H1 (cell line): ENCODE measurements at regions not wholly inside any gene's neighbourhood (a gene's known extent, or its start where the extent isn't known, plus 50 kb on each side); places are given as distances from the start of the nearest gene placed in this dataset.

Source experiments
- CTCF ChIA-PET: fragments of 300-600 bp; sonication (Branson Sonifier 250); formaldehyde crosslinking; loops from one replicate; lab custom pipeline; 2021; ENCODE audit not compliant: partially characterized antibody; lab: Charles Lee
- POLR2A ChIA-PET: fragments of 300-600 bp; sonication (Branson Sonifier 250); formaldehyde crosslinking; loops from one replicate; lab custom pipeline; 2021; ENCODE audit warnings: inconsistent platforms; ENCODE audit not compliant: partially characterized antibody; lab: Charles Lee
- DNase-seq, 2 experiments: peaks; one replicate each; pipeline versions ENCODE4 v3.0.0 to v3.0.0-alpha.2; 2010 to 2022; ENCODE audit warnings: low spot score in 2 of 2, low read depth in 1 of 2, mixed read lengths in 1 of 2
- FAIRE-seq: peaks from 2 replicates; lab custom pipeline; 2011; peaks lifted over from hg19 to GRCh38; lab: Jason Lieb, UNC
- H2AFZ ChIP-seq: 2 replicates; pipeline ENCODE4 v1.8.1; 2012; ENCODE audit warnings: low read length, inconsistent platforms
- H2AK5ac ChIP-seq: 2 replicates; pipeline ENCODE4 v1.6.1; 2013; ENCODE audit warnings: low read depth, low read length
- H2BK120ac ChIP-seq: replicated peaks from 2 replicates; pipeline ENCODE3; 2013; ENCODE audit warnings: low read depth, low read length, inconsistent platforms
- H2BK12ac ChIP-seq: 2 replicates; pipeline ENCODE4 v1.6.1; 2013; ENCODE audit warnings: low read depth, low read length
- H2BK15ac ChIP-seq: 2 replicates; pipeline ENCODE4 v1.6.1; 2013; ENCODE audit warnings: low read length
- H2BK20ac ChIP-seq: 2 replicates; pipeline ENCODE4 v1.6.1; 2013; ENCODE audit warnings: low read length
- H2BK5ac ChIP-seq: 2 replicates; pipeline ENCODE4 v1.6.1; 2013; ENCODE audit warnings: low read depth, low read length
- H3K14ac ChIP-seq: 2 replicates; pipeline ENCODE4 v1.6.1; 2013; ENCODE audit warnings: inconsistent platforms; ENCODE audit not compliant: insufficient read length
- H3K18ac ChIP-seq: 2 replicates; pipeline ENCODE4 v1.6.1; 2013; ENCODE audit warnings: low read length; ENCODE audit errors: extremely low read depth
- H3K23ac ChIP-seq: 2 replicates; pipeline ENCODE4 v1.6.1; 2013; ENCODE audit warnings: inconsistent platforms; ENCODE audit not compliant: insufficient read length
- H3K23me2 ChIP-seq: 2 replicates; pipeline ENCODE4 v1.6.1; 2013; ENCODE audit warnings: low read depth, low read length
- H3K27ac ChIP-seq: 2 replicates; pipeline ENCODE4 v1.6.1; 2011; ENCODE audit warnings: low read depth, low read length, inconsistent platforms
- H3K27me3 ChIP-seq, 4 experiments: replicated peaks in 1 of 4; 1 replicate in 1 of 4; 2 replicates in 3 of 4; pipeline versions ENCODE4 v1.6.1 to v1.8.1; 2011 to 2013; ENCODE audit warnings: low read length in 3 of 4, mild to moderate bottlenecking in 3 of 4, inconsistent platforms in 2 of 4, mixed read lengths in 2 of 4, moderate library complexity in 1 of 4; ENCODE audit not compliant: control insufficient read depth in 3 of 4, insufficient read depth in 3 of 4; ENCODE audit errors: extremely low read depth in 1 of 4
- H3K36me3 ChIP-seq, 4 experiments: 2 replicates each; pipeline versions ENCODE4 v1.6.1 to v1.8.1; 2011 to 2013; ENCODE audit warnings: mild to moderate bottlenecking in 4 of 4, low read length in 3 of 4, moderate library complexity in 2 of 4, control low read depth in 1 of 4, inconsistent platforms in 1 of 4; ENCODE audit not compliant: insufficient read depth in 4 of 4, control insufficient read depth in 2 of 4
- H3K4ac ChIP-seq: replicated peaks from 2 replicates; pipeline ENCODE3; 2013; ENCODE audit warnings: low read length, low read depth, mixed read lengths, inconsistent platforms; ENCODE audit not compliant: insufficient read length
- H3K4me1 ChIP-seq, 4 experiments: replicated peaks in 1 of 4; 1 replicate in 1 of 4; 2 replicates in 3 of 4; pipeline versions ENCODE4 v1.6.1 to v1.8.1; 2011 to 2013; ENCODE audit warnings: low read length in 3 of 4, inconsistent platforms in 2 of 4, mixed read lengths in 1 of 4; ENCODE audit not compliant: insufficient read depth in 4 of 4, control insufficient read depth in 3 of 4
- H3K4me2 ChIP-seq, 2 experiments: 2 replicates each; pipeline versions ENCODE4 v1.6.1 to v1.8.1; 2011 to 2013; ENCODE audit warnings: low read depth in 2 of 2, low read length in 2 of 2, control low read depth in 1 of 2, inconsistent platforms in 1 of 2, mild to moderate bottlenecking in 1 of 2; ENCODE audit not compliant: insufficient read depth in 1 of 2
- H3K4me3 ChIP-seq, 4 experiments: fragments of 200-600, 300-600 bp in 1 of 4; sonication (generic), shearing (Covaris generic), sonication (Bioruptor Twin) in 1 of 4; 2 replicates each; pipeline versions ENCODE4 v1.5.1 to v1.8.1; 2011 to 2016; ENCODE audit warnings: low read length in 4 of 4, low read depth in 3 of 4, control low read depth in 2 of 4, inconsistent platforms in 2 of 4, mild to moderate bottlenecking in 2 of 4, mixed read lengths in 1 of 4, moderate library complexity in 1 of 4; ENCODE audit not compliant: insufficient read depth in 2 of 4; ENCODE audit errors: extremely low read depth in 1 of 4
- H3K56ac ChIP-seq: replicated peaks from 2 replicates; pipeline ENCODE3; 2013; ENCODE audit warnings: low read depth, mild to moderate bottlenecking, mixed read lengths, low read length, inconsistent platforms; ENCODE audit not compliant: insufficient read length
- H3K79me1 ChIP-seq: 2 replicates; pipeline ENCODE4 v1.6.1; 2013; ENCODE audit warnings: low read depth, low read length, control low read depth
- H3K79me2 ChIP-seq, 2 experiments: 2 replicates each; pipeline versions ENCODE4 v1.6.1 to v1.8.1; 2012 to 2013; ENCODE audit warnings: low read length in 2 of 2, mild to moderate bottlenecking in 2 of 2, inconsistent platforms in 1 of 2; ENCODE audit not compliant: insufficient read depth in 2 of 2, control insufficient read depth in 1 of 2
- H3K9ac ChIP-seq, 4 experiments: replicated peaks in 1 of 4; 1 replicate in 1 of 4; 2 replicates in 3 of 4; pipeline versions ENCODE4 v1.6.1 to v1.8.1; 2011 to 2013; ENCODE audit warnings: low read depth in 3 of 4, low read length in 3 of 4, control low read depth in 2 of 4, mild to moderate bottlenecking in 2 of 4, moderate library complexity in 2 of 4, inconsistent platforms in 1 of 4; ENCODE audit errors: extremely low read depth in 1 of 4
- H3K9me3 ChIP-seq, 2 experiments: 2 replicates each; pipeline versions ENCODE4 v1.6.1 to v1.8.1; 2012 to 2013; ENCODE audit warnings: mild to moderate bottlenecking in 2 of 2, moderate library complexity in 2 of 2, control low read depth in 1 of 2, inconsistent platforms in 1 of 2, low read depth in 1 of 2, low read length in 1 of 2, mixed read lengths in 1 of 2; ENCODE audit not compliant: insufficient read depth in 2 of 2
- H4K20me1 ChIP-seq, 2 experiments: replicated peaks in 1 of 2; 2 replicates each; pipeline versions ENCODE3 to v1.8.1; 2011 to 2013; ENCODE audit warnings: inconsistent platforms in 2 of 2, low read length in 2 of 2, mild to moderate bottlenecking in 1 of 2; ENCODE audit not compliant: insufficient read depth in 2 of 2, control insufficient read depth in 1 of 2
- H4K5ac ChIP-seq: 2 replicates; pipeline ENCODE4 v1.6.1; 2013; ENCODE audit warnings: low read length, low read depth, mixed read lengths, inconsistent platforms; ENCODE audit not compliant: insufficient read length
- H4K8ac ChIP-seq: 2 replicates; pipeline ENCODE4 v1.8.0; 2013; ENCODE audit warnings: mild to moderate bottlenecking, moderate library complexity, low read length, inconsistent platforms; ENCODE audit not compliant: insufficient read depth; ENCODE audit errors: extremely low read depth
- H4K91ac ChIP-seq: replicated peaks from 2 replicates; pipeline ENCODE3; 2013; ENCODE audit warnings: low read length, mixed read lengths, inconsistent platforms; ENCODE audit not compliant: insufficient read length
- BRCA1 ChIP-seq: IDR thresholded peaks from 2 replicates; pipeline ENCODE4 v1.6.1; 2012; ENCODE audit warnings: low read depth, low read length, improper control_type of control experiment
- CBX5 ChIP-seq: fragments of 300-800, 300-1000 bp; sonication (generic); IDR thresholded peaks from 2 replicates; pipeline ENCODE4 v1.7.1; 2016; ENCODE audit warnings: antibody characterized with exemption, low read length, low read depth
- CEBPB ChIP-seq: IDR thresholded peaks from 2 replicates; pipeline ENCODE4 v1.6.1; 2012; ENCODE audit warnings: low read depth, low read length
- E2F6 ChIP-seq: IDR thresholded peaks from 2 replicates; pipeline ENCODE4 v1.6.1; 2012; ENCODE audit warnings: inconsistent platforms
- FOSL1 ChIP-seq: IDR thresholded peaks from 2 replicates; pipeline ENCODE4 v1.6.1; 2011; ENCODE audit warnings: mild to moderate bottlenecking, low read depth, low read length, moderate library complexity; ENCODE audit not compliant: insufficient read depth
- GABPA ChIP-seq: IDR thresholded peaks from 2 replicates; pipeline ENCODE4 v1.6.1; 2011; ENCODE audit warnings: mild to moderate bottlenecking, low read length, moderate library complexity, borderline replicate concordance; ENCODE audit not compliant: insufficient read depth
- HDAC2 ChIP-seq, 2 experiments: fragments of 300-600 bp in 1 of 2; sonication (generic) in 1 of 2; IDR thresholded peaks; 2 replicates each; pipeline ENCODE4 v1.6.1; 2011 to 2012; ENCODE audit warnings: low read depth in 2 of 2, low read length in 2 of 2, mild to moderate bottlenecking in 2 of 2, moderate library complexity in 2 of 2, borderline replicate concordance in 1 of 2, inconsistent platforms in 1 of 2
- JUN ChIP-seq: IDR thresholded peaks from 2 replicates; pipeline ENCODE4 v1.6.1; 2011; ENCODE audit warnings: low read depth, mild to moderate bottlenecking, improper control_type of control experiment, low read length
- KDM4A ChIP-seq: IDR thresholded peaks from one replicate; pipeline ENCODE4 v1.7.1; 2012; ENCODE audit warnings: low read depth, mild to moderate bottlenecking, moderate library complexity, low read length, inconsistent platforms; ENCODE audit not compliant: severe bottlenecking
- POU5F1 ChIP-seq: IDR thresholded peaks from 2 replicates; pipeline ENCODE4 v1.6.1; 2011; ENCODE audit warnings: low read depth, mild to moderate bottlenecking, low read length, moderate library complexity
- RAD21 ChIP-seq, 2 experiments: IDR thresholded peaks in 1 of 2; conservative IDR thresholded peaks in 1 of 2; 2 replicates each; pipeline ENCODE4 v1.6.1; 2011; ENCODE audit warnings: low read depth in 2 of 2, low read length in 2 of 2, improper control_type of control experiment in 1 of 2, inconsistent platforms in 1 of 2, mild to moderate bottlenecking in 1 of 2, moderate library complexity in 1 of 2
- SAP30 ChIP-seq: fragments of 300-600 bp; sonication (generic); IDR thresholded peaks from 2 replicates; pipeline ENCODE4 v1.7.1; 2012; ENCODE audit warnings: low read length, moderate library complexity, mild to moderate bottlenecking, inconsistent platforms; ENCODE audit not compliant: insufficient read depth, insufficient replicate concordance
- WGBS, 2 experiments: shearing (Covaris generic) in 1 of 2; methylation state at CpG; one replicate each; pipeline versions ENCODE4 v1.1.6 to v1.1.7; 2013 to 2015; ENCODE audit warnings: low lambda C conversion rate in 2 of 2, mixed read lengths in 2 of 2, inconsistent platforms in 1 of 2, low coverage in 1 of 2, missing lambda C conversion rate in 1 of 2; ENCODE audit not compliant: insufficient replicate concordance in 2 of 2, insufficient coverage in 1 of 2, insufficient read length in 1 of 2; ENCODE audit errors: extremely low coverage in 1 of 2, missing lambda C conversion rate in 1 of 2; 5-methylcytosine and 5-hydroxymethylcytosine counted together
- TF ChIP-seq, protein P1 (sequence below): IDR thresholded peaks from 2 replicates; pipeline ENCODE4 v1.6.1; 2012; ENCODE audit warnings: inconsistent platforms

DNA sequence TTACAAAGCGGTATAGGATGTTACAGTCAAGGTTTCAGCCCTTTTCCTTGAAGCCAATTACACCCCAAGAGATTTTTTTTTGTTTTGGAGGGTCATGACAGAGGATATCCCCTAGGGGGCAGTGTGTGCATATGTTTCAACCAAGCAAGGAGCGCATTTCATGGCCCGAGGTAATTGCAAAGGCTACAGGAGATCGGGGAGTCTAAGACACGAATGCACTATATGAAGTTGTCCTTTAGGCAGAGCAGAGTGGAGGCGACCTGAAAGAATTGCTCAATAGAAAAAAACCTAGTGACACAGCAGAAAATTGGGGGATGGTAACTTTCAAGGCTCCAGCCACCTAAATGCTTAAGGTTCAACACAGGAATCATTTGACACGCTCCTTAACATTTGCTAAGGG lies 219.8 kb upstream of the PARD3B start:
- Histone ChIP-seq H3K56ac (no peak overlapping the region), H3K36me3 (no peaks in the 10 kb centered on the region), H3K9ac (no peak overlapping the region), H3K4ac (no peak overlapping the region), H4K5ac (no peak overlapping the region), H3K4me2 (no peak overlapping the region), H2BK120ac (no peak overlapping the region), H2AFZ (no peak overlapping the region), H3K18ac (no peak overlapping the region), H3K9me3 (no peaks in the 10 kb centered on the region), H4K20me1 (no peaks in the 10 kb centered on the region), H3K4me3 (no peak overlapping the region), H2AK5ac (no peak overlapping the region), H3K27ac (no peak overlapping the region), H3K27me3 (no peaks in the 10 kb centered on the region), H2BK15ac (no peak overlapping the region), H2BK12ac (no peak overlapping the region), H3K79me2 (no peaks in the 10 kb centered on the region), H4K91ac (no peak overlapping the region), H3K14ac (no peak overlapping the region), H2BK5ac (no peak overlapping the region), H4K8ac (no peak overlapping the region), H3K23ac (no peak overlapping the region), H3K79me1 (no peaks in the 10 kb centered on the region), H3K23me2 (no peaks in the 10 kb centered on the region), H2BK20ac (no peak overlapping the region), H3K4me1 (peaks cover 0 to 3% (median 0%) of the 10 kb centered on the region in 4 experiments; a peak in 2 of 7 replicates)
- WGBS, 2 experiments: 28% methylated on average over 7 of the region's 7 CpGs; no CpG with 5 or more reads in 1 of the 2 experiments
- DNase-seq: peak; percentile 44 to 67
- FAIRE-seq: peak; percentile 84
- CTCF ChIA-PET: interaction anchor here (1.0 to 4.2 kb wide), 7 partner anchors 58 to 367 kb away, joined by 3 to 34 read pairs (median 5); no protein-coding TSS in a partner anchor
- POLR2A ChIA-PET: no interaction called here
- TF ChIP-seq RAD21 (IDR thresholded peaks at IDR 0.05 in 1 of 2, conservative IDR thresholded peaks at IDR 0.05 in 1 of 2; ENCODE audit: low read depth in 2 of 2, low read length in 2 of 2) (peak; percentile 95 to 96), POU5F1 (no peak), HDAC2 (IDR thresholded peaks at IDR 0.05; ENCODE audit: borderline replicate concordance in 1 of 2, low read depth in 2 of 2, low read length in 2 of 2) (no peak), FOSL1 (no peak), CBX5 (no peak), E2F6 (no peak), GABPA (no peak), BRCA1 (no peak), JUN (no peak), CEBPB (peak; percentile 44; the same call in 1 of the 2 replicates), SAP30 (no peak), KDM4A (no peak)
- TF ChIP-seq, protein P1, sequence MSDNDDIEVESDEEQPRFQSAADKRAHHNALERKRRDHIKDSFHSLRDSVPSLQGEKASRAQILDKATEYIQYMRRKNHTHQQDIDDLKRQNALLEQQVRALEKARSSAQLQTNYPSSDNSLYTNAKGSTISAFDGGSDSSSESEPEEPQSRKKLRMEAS: no peak
